ENCODE measurements at regions not wholly inside any gene's neighbourhood (a gene's known extent, or its start where the extent isn't known, plus 50 kb on each side); places are given as distances from the start of the nearest gene placed in this dataset.

GRCh38 chr4:158111241-158111640 is 61.6 kb downstream of the GASK1B start:
- TF ChIP-seq CTCF (IDR thresholded peaks at IDR 0.05) (no peak), POLR2A (IDR thresholded peaks at IDR 0.05) (no peak)

Data from esophagus squamous epithelium (tissue), 4 donors.